GM12891 (cell line): ENCODE measurements at regions not wholly inside any gene's neighbourhood (a gene's known extent, or its start where the extent isn't known, plus 50 kb on each side); places are given as distances from the start of the nearest gene placed in this dataset.

ENCODE experiments used
- POLR2A ChIP-seq: IDR thresholded peaks from 2 replicates; pipeline ENCODE4 v1.6.1; 2011; ENCODE audit warnings: low read depth, low read length, control low read depth
- POLR2AphosphoS5 ChIP-seq: IDR thresholded peaks from 2 replicates; pipeline ENCODE4 v1.6.1; 2011; ENCODE audit warnings: low read depth, low read length, control low read depth
- SPI1 ChIP-seq: IDR thresholded peaks from 2 replicates; pipeline ENCODE4 v1.6.1; 2011; ENCODE audit warnings: low read depth, low read length, control low read depth
- TAF1 ChIP-seq: IDR thresholded peaks from 2 replicates; pipeline ENCODE4 v1.6.1; 2011; ENCODE audit warnings: low read depth, low read length, control low read depth

DNA sequence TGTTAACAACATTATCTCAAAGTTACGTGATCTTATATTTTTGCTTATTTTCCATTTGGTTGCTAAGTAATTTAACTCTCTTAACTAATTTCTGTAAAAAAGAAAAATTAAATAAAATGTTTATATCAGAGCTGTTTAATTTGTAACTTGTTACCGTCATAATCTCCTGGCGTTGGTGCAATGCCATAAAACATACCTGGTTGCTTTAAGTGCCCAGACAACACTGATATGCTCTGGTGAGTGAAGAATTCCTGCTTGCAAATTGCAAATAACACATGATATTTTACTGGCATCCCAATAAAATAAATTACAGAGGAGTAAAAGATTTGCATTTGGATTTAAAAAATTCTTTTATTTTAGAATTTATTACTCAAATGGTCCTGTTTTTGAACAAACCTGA, 640.1 kb upstream of the MIS18BP1 start:
- TF ChIP-seq POLR2AphosphoS5 (no peak), POLR2A (no peak), SPI1 (no peak), TAF1 (no peak)
